Muscle of leg (tissue), 3 donors: ENCODE measurements at regions not wholly inside any gene's neighbourhood (a gene's known extent, or its start where the extent isn't known, plus 50 kb on each side); places are given as distances from the start of the nearest gene placed in this dataset.
"Not testable (repeated sequence)": the region's sequence is repeated elsewhere in the genome, so short reads cannot be mapped to it uniquely, and the experiment has no call there.

ENCODE experiments used
- DNase-seq: peaks from one replicate; pipeline ENCODE4 v3.0.0; 2013
- H3K27ac ChIP-seq: one replicate; pipeline ENCODE4 v1.5.1; 2013; ENCODE audit warnings: mild to moderate bottlenecking, low read length, control low read depth
- H3K27me3 ChIP-seq: one replicate; pipeline ENCODE4 v1.6.1; 2013; ENCODE audit warnings: low read length; ENCODE audit not compliant: control insufficient read depth, insufficient read depth
- H3K36me3 ChIP-seq: one replicate; pipeline ENCODE4 v1.6.1; 2013; ENCODE audit warnings: low read length; ENCODE audit not compliant: control insufficient read depth, insufficient read depth
- H3K4me1 ChIP-seq: one replicate; pipeline ENCODE4 v1.6.1; 2013; ENCODE audit warnings: low read length; ENCODE audit not compliant: control insufficient read depth, insufficient read depth
- H3K4me3 ChIP-seq: one replicate; pipeline ENCODE4 v1.5.1; 2013; ENCODE audit warnings: low read length, control low read depth
- H3K9me3 ChIP-seq: replicated peaks from 2 replicates; pipeline ENCODE4 v1.6.1; 2013; ENCODE audit warnings: low read depth, low read length; ENCODE audit not compliant: control insufficient read depth
- WGBS: methylation state at CpG from one replicate; pipeline ENCODE4 v1.1.5; 2013; ENCODE audit warnings: missing lambda C conversion rate; ENCODE audit not compliant: insufficient coverage; 5-methylcytosine and 5-hydroxymethylcytosine counted together

GRCh38 chr14:25463480-25463879 lies 413.5 kb upstream of the STXBP6 start:
- H3K4me3 ChIP-seq, result no peak overlapping the region
- WGBS, result no CpG with 5 or more reads among the region's 1 CpG
- H3K36me3 ChIP-seq, result no peaks in the 10 kb centered on the region
- no peak overlapping the region for H3K27ac ChIP-seq
- no peaks in the 10 kb centered on the region for H3K9me3 ChIP-seq
- no peak for DNase-seq
- no peaks in the 10 kb centered on the region for H3K4me1 ChIP-seq
- H3K27me3 ChIP-seq, result no peaks in the 10 kb centered on the region

- WGBS, result 80% methylated on average over 1 of the region's 5 CpGs
- H3K9me3 ChIP-seq, result no peaks in the 10 kb centered on the region
- no peaks in the 10 kb centered on the region for H3K4me1 ChIP-seq
- no peak overlapping the region for H3K27ac ChIP-seq
- H3K4me3 ChIP-seq, result no peak overlapping the region
- no peaks in the 10 kb centered on the region for H3K36me3 ChIP-seq
- no peaks in the 10 kb centered on the region for H3K27me3 ChIP-seq
- no peak for DNase-seq
Observed at GRCh38 chr14:25461780-25462179, 411.8 kb upstream of the STXBP6 start.

GRCh38 chr14:25444381-25444780 lies 394.4 kb upstream of the STXBP6 start:
- Histone ChIP-seq H3K27ac (no peak overlapping the region), H3K4me1 (no peaks in the 10 kb centered on the region), H3K27me3 (no peaks in the 10 kb centered on the region), H3K4me3 (no peak overlapping the region), H3K9me3 (no peaks in the 10 kb centered on the region), H3K36me3 (no peaks in the 10 kb centered on the region)
- no peak for DNase-seq
- no CpG with 5 or more reads among the region's 2 CpGs for WGBS

- not testable (repeated sequence) for H3K9me3 ChIP-seq, DNase-seq, H3K27me3 ChIP-seq, H3K36me3 ChIP-seq, H3K27ac ChIP-seq, H3K4me1 ChIP-seq, H3K4me3 ChIP-seq
- WGBS, result no CpG with 5 or more reads among the region's 2 CpGs
Observed at GRCh38 chr14:25440382-25440781, 390.4 kb upstream of the STXBP6 start.

- no peaks in the 10 kb centered on the region for H3K27me3 ChIP-seq
- no peak overlapping the region for H3K4me3 ChIP-seq
- no peak overlapping the region for H3K27ac ChIP-seq
- H3K9me3 ChIP-seq, result no peaks in the 10 kb centered on the region
- H3K4me1 ChIP-seq, result no peaks in the 10 kb centered on the region
- no peak for DNase-seq
- H3K36me3 ChIP-seq, result no peaks in the 10 kb centered on the region
Observed at GRCh38 chr14:25436906-25437305, 387.0 kb upstream of the STXBP6 start.

GRCh38 chr14:25436288-25436875 lies 386.4 kb upstream of the STXBP6 start:
- Histone ChIP-seq H3K27me3 (no peaks in the 10 kb centered on the region), H3K4me1 (no peaks in the 10 kb centered on the region), H3K36me3 (no peaks in the 10 kb centered on the region), H3K27ac (no peak overlapping the region), H3K9me3 (no peaks in the 10 kb centered on the region), H3K4me3 (no peak overlapping the region)
- no CpG with 5 or more reads among the region's 2 CpGs for WGBS
- no peak for DNase-seq

- H3K4me3 ChIP-seq, result no peak overlapping the region
- no peaks in the 10 kb centered on the region for H3K36me3 ChIP-seq
- peak; percentile 20 for DNase-seq
- H3K4me1 ChIP-seq, result no peaks in the 10 kb centered on the region
- no peaks in the 10 kb centered on the region for H3K27me3 ChIP-seq
- H3K27ac ChIP-seq, result no peak overlapping the region
- no peaks in the 10 kb centered on the region for H3K9me3 ChIP-seq
- WGBS, result 82% methylated on average over 15 of the region's 21 CpGs
Observed at GRCh38 chr14:25431211-25432076, 381.5 kb upstream of the STXBP6 start.

GRCh38 chr14:25430808-25431207 lies 380.9 kb upstream of the STXBP6 start:
- H3K9me3 ChIP-seq, result no peaks in the 10 kb centered on the region
- H3K4me3 ChIP-seq, result no peak overlapping the region
- no peaks in the 10 kb centered on the region for H3K36me3 ChIP-seq
- H3K4me1 ChIP-seq, result no peaks in the 10 kb centered on the region
- no peaks in the 10 kb centered on the region for H3K27me3 ChIP-seq
- no peak for DNase-seq
- H3K27ac ChIP-seq, result no peak overlapping the region
- WGBS, result 90% methylated on average over 12 of the region's 12 CpGs

- Histone ChIP-seq H3K36me3 (no peaks in the 10 kb centered on the region), H3K27me3 (no peaks in the 10 kb centered on the region), H3K9me3 (no peaks in the 10 kb centered on the region), H3K4me1 (no peaks in the 10 kb centered on the region), H3K4me3 (no peak overlapping the region), H3K27ac (no peak overlapping the region)
- peak; percentile 32 for DNase-seq
Observed at GRCh38 chr14:25412998-25413397, 363.1 kb upstream of the STXBP6 start.

GRCh38 chr14:25411781-25412757 lies 362.1 kb upstream of the STXBP6 start:
- H3K4me3 ChIP-seq, result no peak overlapping the region
- no peaks in the 10 kb centered on the region for H3K36me3 ChIP-seq
- no peaks in the 10 kb centered on the region for H3K27me3 ChIP-seq
- H3K4me1 ChIP-seq, result no peaks in the 10 kb centered on the region
- no peaks in the 10 kb centered on the region for H3K9me3 ChIP-seq
- WGBS, result 28% methylated on average over 2 of the region's 6 CpGs
- peak; percentile 93 for DNase-seq
- no peak overlapping the region for H3K27ac ChIP-seq
